SK-N-SH (cell line): ENCODE measurements at regions not wholly inside any gene's neighbourhood (a gene's known extent, or its start where the extent isn't known, plus 50 kb on each side); places are given as distances from the start of the nearest gene placed in this dataset.

Experiments
- CTCF ChIA-PET: fragments of 300-600, 350-600 bp; formaldehyde crosslinking; extraction: SDS; loops from one replicate; lab custom pipeline; 2021; lab: Yijun Ruan, JAX
- POLR2A ChIA-PET: fragments of 350-600 bp; sonication (Branson Sonifier 250); formaldehyde crosslinking; extraction: SDS; loops from one replicate; lab custom pipeline; 2020; ENCODE audit warnings: antibody characterized with exemption, inconsistent platforms; lab: Yijun Ruan, JAX
- DNase-seq: peaks from one replicate; pipeline ENCODE4 v3.0.0; 2012
- H2AFZ ChIP-seq: fragments of 200-600 bp; sonication (generic); 2 replicates; pipeline ENCODE4 v1.8.1; 2016; ENCODE audit warnings: antibody characterized with exemption, mild to moderate bottlenecking, low read depth
- H3F3A ChIP-seq: fragments of 200-600 bp; sonication (generic); replicated peaks from 2 replicates; pipeline ENCODE3; 2016; ENCODE audit warnings: antibody characterized with exemption, mild to moderate bottlenecking; ENCODE audit not compliant: insufficient read depth
- H3K27ac ChIP-seq, 2 experiments: fragments of 200-500 bp in 1 of 2; fragments of 200-600 bp in 1 of 2; sonication (Bioruptor generic) in 1 of 2; sonication (generic), shearing (Covaris generic) in 1 of 2; 2 replicates each; pipeline versions ENCODE4 v1.5.1 to v1.6.1; 2014 to 2016; ENCODE audit warnings: low read depth in 2 of 2, inconsistent platforms in 1 of 2, low read length in 1 of 2, mild to moderate bottlenecking in 1 of 2, mixed read lengths in 1 of 2
- H3K27me3 ChIP-seq: fragments of 200-600 bp; sonication (generic), shearing (Covaris generic); 2 replicates; pipeline ENCODE4 v1.6.1; 2016; ENCODE audit warnings: mixed run types; ENCODE audit not compliant: insufficient read depth
- H3K36me3 ChIP-seq, 2 experiments: fragments of 200-500 bp in 1 of 2; fragments of 200-600 bp in 1 of 2; sonication (Bioruptor generic) in 1 of 2; sonication (generic) in 1 of 2; replicated peaks in 1 of 2; 2 replicates each; pipeline versions ENCODE3 to v1.5.1; 2014 to 2016; ENCODE audit warnings: low read length in 1 of 2, mild to moderate bottlenecking in 1 of 2; ENCODE audit not compliant: insufficient read depth in 2 of 2, control insufficient read depth in 1 of 2
- H3K4me1 ChIP-seq, 2 experiments: fragments of 200-500 bp in 1 of 2; fragments of 200-600 bp in 1 of 2; sonication (Bioruptor generic) in 1 of 2; sonication (generic), shearing (Covaris generic) in 1 of 2; 2 replicates each; pipeline versions ENCODE4 v1.5.1 to v1.6.1; 2014 to 2016; ENCODE audit warnings: low read depth in 1 of 2, low read length in 1 of 2, mixed run types in 1 of 2; ENCODE audit not compliant: insufficient read depth in 2 of 2, control insufficient read depth in 1 of 2
- H3K4me2 ChIP-seq: fragments of 200-600 bp; sonication (generic), shearing (Covaris generic); 2 replicates; pipeline ENCODE4 v1.6.1; 2017; ENCODE audit warnings: mixed run types
- H3K4me3 ChIP-seq, 2 experiments: fragments of 200-500 bp in 1 of 2; fragments of 200-600 bp in 1 of 2; sonication (Bioruptor generic) in 1 of 2; sonication (generic), shearing (Covaris generic) in 1 of 2; 2 replicates each; pipeline versions ENCODE4 v1.5.1 to v1.8.1; 2014 to 2016; ENCODE audit warnings: low read depth in 2 of 2, inconsistent platforms in 1 of 2, low read length in 1 of 2, mild to moderate bottlenecking in 1 of 2, mixed read lengths in 1 of 2, moderate library complexity in 1 of 2
- H3K79me2 ChIP-seq: fragments of 200-600 bp; sonication (generic); 2 replicates; pipeline ENCODE4 v1.8.1; 2017; ENCODE audit warnings: mild to moderate bottlenecking; ENCODE audit not compliant: insufficient read depth
- H3K9ac ChIP-seq: fragments of 200-600 bp; sonication (generic); 2 replicates; pipeline ENCODE4 v1.6.1; 2017; ENCODE audit warnings: mixed run types
- H3K9me2 ChIP-seq: fragments of 200-600 bp; sonication (generic); 2 replicates; pipeline ENCODE4 v1.6.1; 2017; ENCODE audit warnings: mixed run types
- H3K9me3 ChIP-seq: fragments of 200-600 bp; sonication (generic); 2 replicates; pipeline ENCODE4 v1.6.1; 2017; ENCODE audit warnings: mixed run types, mild to moderate bottlenecking, moderate library complexity
- H4K20me1 ChIP-seq: fragments of 200-600 bp; sonication (generic); 2 replicates; pipeline ENCODE4 v1.6.1; 2017; ENCODE audit warnings: mild to moderate bottlenecking, mixed run types; ENCODE audit not compliant: insufficient read depth
- GATA2 ChIP-seq: sonication (generic); formaldehyde crosslinking; IDR thresholded peaks from 2 replicates; pipeline ENCODE4 v1.5.0; 2020; ENCODE audit warnings: mild to moderate bottlenecking, missing genetic modification reagents
- JUND ChIP-seq: IDR thresholded peaks from 2 replicates; pipeline ENCODE4 v1.4.0; 2012
- NFIC ChIP-seq: IDR thresholded peaks from 2 replicates; pipeline ENCODE4 v1.4.0; 2012; ENCODE audit warnings: borderline replicate concordance
- SIN3A ChIP-seq: IDR thresholded peaks from 2 replicates; pipeline ENCODE4 v1.6.1; 2012; ENCODE audit warnings: low read depth, mild to moderate bottlenecking, low read length, moderate library complexity, borderline replicate concordance
- SMC3 ChIP-seq: IDR thresholded peaks from 2 replicates; pipeline ENCODE4 v1.6.1; 2012; ENCODE audit warnings: low read depth, low read length, improper control_type of control experiment
- TEAD4 ChIP-seq: IDR thresholded peaks from 2 replicates; pipeline ENCODE4 v1.4.0; 2012; ENCODE audit warnings: mild to moderate bottlenecking, borderline replicate concordance; ENCODE audit not compliant: insufficient read depth
- WGBS: methylation state at CpG from one replicate; pipeline ENCODE4 v1.1.6; 2017; ENCODE audit warnings: low lambda C conversion rate; 5-methylcytosine and 5-hydroxymethylcytosine counted together
- TF ChIP-seq, protein P1 (sequence below): fragments of 200-600 bp; sonication (generic); IDR thresholded peaks from 2 replicates; pipeline ENCODE4 v1.6.1; 2017; ENCODE audit warnings: antibody characterized with exemption, mild to moderate bottlenecking, moderate library complexity
- TF ChIP-seq, protein P2 (sequence below): IDR thresholded peaks from 2 replicates; pipeline ENCODE4 v1.4.0; 2012; ENCODE audit warnings: low read depth, borderline replicate concordance
- TF ChIP-seq, protein P3 (sequence below): fragments of 150-350 bp; IDR thresholded peaks from 2 replicates; pipeline ENCODE4 v1.6.1; 2017; ENCODE audit warnings: antibody characterized with exemption, low read length, low read depth, borderline replicate concordance

DNA sequence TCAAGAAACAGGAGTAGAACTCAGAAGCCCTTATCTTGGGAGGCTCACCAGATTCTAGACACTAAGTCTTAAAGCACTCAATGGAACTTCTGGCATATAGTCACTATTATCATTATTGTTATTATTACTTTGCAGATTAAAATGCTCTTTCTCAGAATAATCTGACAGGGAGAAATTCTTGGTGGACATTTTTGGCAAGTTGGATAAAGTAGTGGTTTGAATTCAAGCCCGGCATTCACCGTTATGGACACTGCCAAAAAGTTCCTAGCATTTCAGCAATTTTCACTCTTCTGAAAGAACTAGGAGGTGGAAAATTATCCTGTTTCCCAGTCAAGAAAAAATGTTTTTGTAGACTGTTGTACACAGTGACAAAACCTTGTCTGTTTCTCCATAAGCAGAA lies 179.6 kb upstream of the ISX start (continued):
- TF ChIP-seq JUND (no peak), GATA2 (CRISPR knock-in tag) (no peak)

DNA sequence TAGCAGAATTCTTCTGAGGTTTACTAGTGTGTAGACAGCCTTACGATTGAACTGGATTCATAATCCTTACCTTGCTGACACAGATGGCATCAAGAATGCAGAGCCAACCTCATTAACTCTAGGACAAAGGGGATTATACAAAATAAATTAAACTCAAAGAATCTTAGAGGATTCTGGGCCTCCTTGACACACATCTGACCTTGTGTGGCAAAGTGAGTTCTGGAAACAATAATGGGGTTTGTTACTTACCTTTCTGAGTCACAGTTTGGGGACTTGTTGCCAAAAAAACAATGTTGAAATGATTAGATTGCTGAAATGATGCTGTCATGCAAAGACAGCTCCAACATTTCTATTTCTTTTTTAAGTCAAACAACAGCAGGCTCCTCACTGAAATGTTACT lies 179.1 kb upstream of the ISX start:
- POLR2A ChIA-PET, result no interaction called here
- Histone ChIP-seq H2AFZ (no peak overlapping the region), H3K9me3 (no peaks in the 10 kb centered on the region), H3K9me2 (no peaks in the 10 kb centered on the region), H3K27me3 (no peaks in the 10 kb centered on the region), H3K27ac (no peak overlapping the region), H4K20me1 (no peaks in the 10 kb centered on the region), H3K4me1 (no peaks in the 10 kb centered on the region), H3K79me2 (no peaks in the 10 kb centered on the region), H3F3A (no peaks in the 10 kb centered on the region), H3K9ac (no peak overlapping the region), H3K36me3 (no peaks in the 10 kb centered on the region), H3K4me3 (no peak overlapping the region), H3K4me2 (no peak overlapping the region)
- DNase-seq, result no peak
- CTCF ChIA-PET, result no interaction called here
- 0% methylated on average over 1 of the region's 1 CpG for WGBS
- TF ChIP-seq TEAD4, result no peak

DNA sequence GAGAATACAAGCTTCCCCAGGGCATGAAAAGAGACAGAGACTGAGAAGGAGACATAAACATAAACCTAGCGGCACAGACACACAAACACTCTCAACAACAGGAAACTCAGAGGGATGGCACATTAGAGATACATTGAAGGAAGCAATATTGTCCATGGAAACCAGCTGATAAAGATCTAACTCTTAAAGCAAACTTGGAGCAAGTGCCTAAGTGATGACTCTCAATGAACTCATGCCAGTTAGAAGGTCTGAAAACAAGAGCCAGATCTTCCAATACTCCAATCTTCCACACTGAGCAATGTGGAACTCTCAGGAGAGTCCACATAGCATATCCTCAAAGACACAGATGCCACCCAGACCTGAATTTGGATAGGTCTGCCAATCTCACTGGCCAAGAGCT lies 168.8 kb upstream of the ISX start:
- H3K9me3 ChIP-seq, result no peaks in the 10 kb centered on the region
- H3K9me2 ChIP-seq, result no peaks in the 10 kb centered on the region
- no peaks in the 10 kb centered on the region for H3K4me1 ChIP-seq
- WGBS, result 0% methylated on average over 1 of the region's 1 CpG
- H3F3A ChIP-seq, result no peaks in the 10 kb centered on the region
- H3K36me3 ChIP-seq, result no peaks in the 10 kb centered on the region
- H3K27ac ChIP-seq, result no peak overlapping the region
- no peaks in the 10 kb centered on the region for H3K27me3 ChIP-seq
- H3K79me2 ChIP-seq, result no peaks in the 10 kb centered on the region
- no peak overlapping the region for H3K9ac ChIP-seq
- TF ChIP-seq SIN3A (no peak), SMC3 (no peak)
- TF ChIP-seq, all 33 proteins: peak for 0
- H4K20me1 ChIP-seq, result no peaks in the 10 kb centered on the region
- ChIA-PET CTCF (interaction anchor here (1.6 kb wide), 1 partner anchor 127 kb away, joined by 4 read pairs; no protein-coding TSS in a partner anchor), POLR2A (no interaction called here)
- no peak overlapping the region for H2AFZ ChIP-seq
- no peak for DNase-seq
- no peak overlapping the region for H3K4me3 ChIP-seq
- H3K4me2 ChIP-seq, result no peak overlapping the region

DNA sequence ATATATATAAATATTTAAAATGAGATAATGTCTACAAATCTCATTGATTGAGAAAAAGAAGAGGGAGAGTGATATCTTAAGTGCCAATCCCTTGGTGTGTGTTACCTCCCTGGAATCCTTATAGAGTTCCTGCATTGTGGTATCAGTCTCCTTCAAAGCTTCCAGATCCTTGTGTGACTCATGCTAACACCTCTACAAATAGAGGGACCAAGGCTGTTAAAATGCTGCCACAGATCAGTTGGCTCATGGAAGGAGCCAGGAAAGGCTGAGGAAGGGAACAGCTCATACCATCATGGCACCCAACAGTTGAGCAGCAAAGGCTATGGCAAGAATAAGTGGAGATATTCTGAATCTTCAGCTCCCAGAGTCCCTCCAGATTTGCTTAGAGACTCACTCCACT lies 163.6 kb upstream of the ISX start:
- Histone ChIP-seq H3K79me2 (no peaks in the 10 kb centered on the region), H3K27ac (no peak overlapping the region), H2AFZ (no peak overlapping the region), H3K4me1 (no peaks in the 10 kb centered on the region), H3K9ac (no peak overlapping the region), H3K4me2 (no peak overlapping the region), H3K27me3 (no peaks in the 10 kb centered on the region), H3K36me3 (no peaks in the 10 kb centered on the region), H3K9me3 (no peaks in the 10 kb centered on the region), H3K4me3 (no peak overlapping the region), H3F3A (no peaks in the 10 kb centered on the region), H3K9me2 (no peaks in the 10 kb centered on the region), H4K20me1 (no peaks in the 10 kb centered on the region)
- TF ChIP-seq, protein P1, sequence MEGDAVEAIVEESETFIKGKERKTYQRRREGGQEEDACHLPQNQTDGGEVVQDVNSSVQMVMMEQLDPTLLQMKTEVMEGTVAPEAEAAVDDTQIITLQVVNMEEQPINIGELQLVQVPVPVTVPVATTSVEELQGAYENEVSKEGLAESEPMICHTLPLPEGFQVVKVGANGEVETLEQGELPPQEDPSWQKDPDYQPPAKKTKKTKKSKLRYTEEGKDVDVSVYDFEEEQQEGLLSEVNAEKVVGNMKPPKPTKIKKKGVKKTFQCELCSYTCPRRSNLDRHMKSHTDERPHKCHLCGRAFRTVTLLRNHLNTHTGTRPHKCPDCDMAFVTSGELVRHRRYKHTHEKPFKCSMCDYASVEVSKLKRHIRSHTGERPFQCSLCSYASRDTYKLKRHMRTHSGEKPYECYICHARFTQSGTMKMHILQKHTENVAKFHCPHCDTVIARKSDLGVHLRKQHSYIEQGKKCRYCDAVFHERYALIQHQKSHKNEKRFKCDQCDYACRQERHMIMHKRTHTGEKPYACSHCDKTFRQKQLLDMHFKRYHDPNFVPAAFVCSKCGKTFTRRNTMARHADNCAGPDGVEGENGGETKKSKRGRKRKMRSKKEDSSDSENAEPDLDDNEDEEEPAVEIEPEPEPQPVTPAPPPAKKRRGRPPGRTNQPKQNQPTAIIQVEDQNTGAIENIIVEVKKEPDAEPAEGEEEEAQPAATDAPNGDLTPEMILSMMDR, result no peak
- TF ChIP-seq JUND (no peak), NFIC (no peak)
- TF ChIP-seq, protein P2, sequence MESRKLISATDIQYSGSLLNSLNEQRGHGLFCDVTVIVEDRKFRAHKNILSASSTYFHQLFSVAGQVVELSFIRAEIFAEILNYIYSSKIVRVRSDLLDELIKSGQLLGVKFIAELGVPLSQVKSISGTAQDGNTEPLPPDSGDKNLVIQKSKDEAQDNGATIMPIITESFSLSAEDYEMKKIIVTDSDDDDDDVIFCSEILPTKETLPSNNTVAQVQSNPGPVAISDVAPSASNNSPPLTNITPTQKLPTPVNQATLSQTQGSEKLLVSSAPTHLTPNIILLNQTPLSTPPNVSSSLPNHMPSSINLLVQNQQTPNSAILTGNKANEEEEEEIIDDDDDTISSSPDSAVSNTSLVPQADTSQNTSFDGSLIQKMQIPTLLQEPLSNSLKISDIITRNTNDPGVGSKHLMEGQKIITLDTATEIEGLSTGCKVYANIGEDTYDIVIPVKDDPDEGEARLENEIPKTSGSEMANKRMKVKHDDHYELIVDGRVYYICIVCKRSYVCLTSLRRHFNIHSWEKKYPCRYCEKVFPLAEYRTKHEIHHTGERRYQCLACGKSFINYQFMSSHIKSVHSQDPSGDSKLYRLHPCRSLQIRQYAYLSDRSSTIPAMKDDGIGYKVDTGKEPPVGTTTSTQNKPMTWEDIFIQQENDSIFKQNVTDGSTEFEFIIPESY, result no peak
- TF ChIP-seq, protein P3, sequence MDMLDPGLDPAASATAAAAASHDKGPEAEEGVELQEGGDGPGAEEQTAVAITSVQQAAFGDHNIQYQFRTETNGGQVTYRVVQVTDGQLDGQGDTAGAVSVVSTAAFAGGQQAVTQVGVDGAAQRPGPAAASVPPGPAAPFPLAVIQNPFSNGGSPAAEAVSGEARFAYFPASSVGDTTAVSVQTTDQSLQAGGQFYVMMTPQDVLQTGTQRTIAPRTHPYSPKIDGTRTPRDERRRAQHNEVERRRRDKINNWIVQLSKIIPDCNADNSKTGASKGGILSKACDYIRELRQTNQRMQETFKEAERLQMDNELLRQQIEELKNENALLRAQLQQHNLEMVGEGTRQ, result no peak
- POLR2A ChIA-PET, result no interaction called here
- CTCF ChIA-PET, result interaction anchor here (1.2 kb wide), 1 partner anchor 248 kb away, joined by 3 read pairs; no protein-coding TSS in a partner anchor
- no peak for DNase-seq
